ENCODE measurements at regions not wholly inside any gene's neighbourhood (a gene's known extent, or its start where the extent isn't known, plus 50 kb on each side); places are given as distances from the start of the nearest gene placed in this dataset.

DNA sequence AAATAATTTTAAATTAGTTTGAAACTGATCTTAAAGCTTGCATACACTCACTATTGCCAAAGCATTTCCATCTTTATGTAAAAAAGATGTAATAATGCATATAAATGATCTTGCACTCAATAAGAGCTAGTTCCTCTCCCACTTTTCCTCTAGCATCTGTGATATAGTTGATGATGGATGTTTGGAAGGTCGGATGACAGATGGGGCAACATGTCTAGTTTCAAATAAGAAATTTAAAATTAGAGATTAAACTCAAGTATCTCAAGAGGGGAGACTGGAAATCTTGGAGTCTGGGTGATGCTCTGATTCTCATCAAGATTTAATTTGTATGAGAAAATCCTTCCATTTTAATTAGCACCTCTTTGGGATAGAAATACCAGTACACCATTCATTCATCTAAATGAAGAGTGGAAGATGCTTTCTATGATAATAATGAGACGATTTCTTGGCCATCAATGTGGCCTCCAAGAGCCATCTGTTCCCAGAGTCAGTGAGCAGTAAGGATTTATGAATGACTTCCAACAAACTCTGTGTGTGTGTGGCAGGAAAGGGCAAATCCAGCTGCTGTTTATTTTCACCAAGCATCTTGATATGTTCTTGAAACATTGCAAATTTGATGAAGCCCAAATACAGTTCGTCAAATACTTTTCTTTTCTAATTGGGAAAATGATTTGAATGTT is 616.3 kb upstream of the CDH8 start:
- TF ChIP-seq, protein P1, sequence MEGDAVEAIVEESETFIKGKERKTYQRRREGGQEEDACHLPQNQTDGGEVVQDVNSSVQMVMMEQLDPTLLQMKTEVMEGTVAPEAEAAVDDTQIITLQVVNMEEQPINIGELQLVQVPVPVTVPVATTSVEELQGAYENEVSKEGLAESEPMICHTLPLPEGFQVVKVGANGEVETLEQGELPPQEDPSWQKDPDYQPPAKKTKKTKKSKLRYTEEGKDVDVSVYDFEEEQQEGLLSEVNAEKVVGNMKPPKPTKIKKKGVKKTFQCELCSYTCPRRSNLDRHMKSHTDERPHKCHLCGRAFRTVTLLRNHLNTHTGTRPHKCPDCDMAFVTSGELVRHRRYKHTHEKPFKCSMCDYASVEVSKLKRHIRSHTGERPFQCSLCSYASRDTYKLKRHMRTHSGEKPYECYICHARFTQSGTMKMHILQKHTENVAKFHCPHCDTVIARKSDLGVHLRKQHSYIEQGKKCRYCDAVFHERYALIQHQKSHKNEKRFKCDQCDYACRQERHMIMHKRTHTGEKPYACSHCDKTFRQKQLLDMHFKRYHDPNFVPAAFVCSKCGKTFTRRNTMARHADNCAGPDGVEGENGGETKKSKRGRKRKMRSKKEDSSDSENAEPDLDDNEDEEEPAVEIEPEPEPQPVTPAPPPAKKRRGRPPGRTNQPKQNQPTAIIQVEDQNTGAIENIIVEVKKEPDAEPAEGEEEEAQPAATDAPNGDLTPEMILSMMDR (IDR thresholded peaks at IDR 0.05), result no peak
- TF ChIP-seq POLR2A (IDR thresholded peaks at IDR 0.05), result no peak
- H3K27ac ChIP-seq, result no peak overlapping the region
- no peak for ATAC-seq
- DNase-seq, result no peak
- H3K27me3 ChIP-seq, result no peaks in the 10 kb centered on the region
- WGBS, 4 donors, result 44 to 70% (median 54%) methylated on average over 3 of the region's 3 CpGs
- intact Hi-C loops (cut with DNase I), result no loop called here
- H3K36me3 ChIP-seq, result no peaks in the 10 kb centered on the region
- no peaks in the 10 kb centered on the region for H3K4me1 ChIP-seq
- H3K9me3 ChIP-seq, result peaks cover 0 to 17% (median 0%) of the 10 kb centered on the region in 12 donors
- H3K4me3 ChIP-seq, result no peak overlapping the region

DNA sequence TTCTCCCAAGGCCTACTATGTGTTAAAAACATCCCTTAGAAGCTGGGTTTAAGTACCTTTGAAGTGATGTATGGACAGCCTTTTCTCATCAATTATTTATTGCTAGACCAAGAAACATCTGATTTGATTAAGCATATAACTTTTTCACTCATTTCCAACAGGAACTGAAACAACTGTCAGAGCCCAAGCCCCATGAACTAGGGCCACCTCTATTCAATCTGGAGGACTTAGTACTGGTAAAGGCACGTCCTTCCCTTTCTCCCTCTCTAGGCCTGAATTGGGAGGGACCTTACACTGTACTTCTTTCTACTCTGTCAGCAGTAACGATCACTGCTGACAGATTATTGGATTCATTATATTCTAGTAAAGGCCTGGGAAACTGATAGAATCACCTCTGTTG is 612.0 kb upstream of the CDH8 start:
- Histone ChIP-seq H3K4me3 (no peak overlapping the region), H3K27me3 (no peaks in the 10 kb centered on the region), H3K4me1 (peaks cover 0 to 2% (median 0%) of the 10 kb centered on the region in 12 donors), H3K27ac (no peak overlapping the region), H3K36me3 (no peaks in the 10 kb centered on the region), H3K9me3 (peaks cover 0 to 37% (median 0%) of the 10 kb centered on the region in 12 donors)
- DNase-seq (no peak), ATAC-seq (no peak)
- TF ChIP-seq, protein P1 (IDR thresholded peaks at IDR 0.05), result no peak
- TF ChIP-seq POLR2A (IDR thresholded peaks at IDR 0.05), result no peak
- intact Hi-C loops (cut with DNase I), result no loop called here
- 67 to 91% (median 81%) methylated on average over 2 of the region's 2 CpGs for WGBS, 4 donors

DNA sequence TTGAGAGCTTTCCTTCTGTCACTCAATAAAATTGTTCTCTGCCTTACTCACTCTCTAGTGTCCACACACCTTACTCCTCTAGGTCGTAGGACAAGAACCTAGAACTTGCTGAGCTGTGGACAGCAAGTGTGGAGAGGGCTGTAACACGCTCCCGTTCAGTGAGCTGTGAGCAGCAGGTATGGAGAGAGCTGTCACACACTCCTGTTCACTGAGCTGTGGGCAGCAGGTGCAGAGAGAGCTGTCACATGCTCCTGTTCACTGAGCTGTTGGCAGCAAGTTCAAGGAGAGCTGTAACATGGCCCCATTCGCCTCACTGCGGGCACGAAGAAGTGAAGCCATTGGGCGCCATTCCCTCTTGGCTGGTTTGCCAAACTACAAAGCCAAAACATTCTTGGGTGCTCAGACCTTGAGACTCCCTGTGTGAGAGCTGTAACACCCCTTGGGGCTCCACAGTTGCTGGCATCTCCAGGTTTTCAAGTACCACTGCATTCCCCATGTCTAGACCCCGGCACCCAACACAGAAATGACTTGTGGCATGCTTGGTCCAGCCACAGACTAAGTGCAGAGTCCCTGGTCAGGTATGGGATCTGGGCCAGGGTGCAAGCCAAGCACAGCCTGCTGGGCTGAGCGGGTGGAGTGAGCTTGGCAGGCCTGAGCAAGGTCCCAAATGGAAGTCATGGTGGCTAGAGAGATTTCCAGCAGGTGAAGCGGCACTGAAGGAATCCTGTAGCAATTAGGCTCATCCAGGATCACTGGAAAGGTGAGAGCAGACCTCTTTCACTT is 608.0 kb upstream of the CDH8 start:
- Histone ChIP-seq H3K9me3 (peaks cover 0 to 37% (median 0%) of the 10 kb centered on the region in 12 donors), H3K4me1 (peaks cover 0 to 5% (median 0%) of the 10 kb centered on the region in 12 donors), H3K4me3 (no peak overlapping the region), H3K27ac (no peak overlapping the region), H3K27me3 (no peaks in the 10 kb centered on the region), H3K36me3 (no peaks in the 10 kb centered on the region)
- intact Hi-C loops (cut with DNase I), result no loop called here
- 63 to 82% (median 75%) methylated on average over 9 to 10 of the region's 10 CpGs for whole genome bisulfite sequencing, 4 donors
- DNase-seq (peak in 2 of 5 donors; percentile 16 to 35), ATAC-seq (peak in 3 of 4 donors; percentile 63 to 80 (median 68))
- no peak for TF ChIP-seq POLR2A (IDR thresholded peaks at IDR 0.05)
- TF ChIP-seq, protein P1 (IDR thresholded peaks at IDR 0.05), result no peak

DNA sequence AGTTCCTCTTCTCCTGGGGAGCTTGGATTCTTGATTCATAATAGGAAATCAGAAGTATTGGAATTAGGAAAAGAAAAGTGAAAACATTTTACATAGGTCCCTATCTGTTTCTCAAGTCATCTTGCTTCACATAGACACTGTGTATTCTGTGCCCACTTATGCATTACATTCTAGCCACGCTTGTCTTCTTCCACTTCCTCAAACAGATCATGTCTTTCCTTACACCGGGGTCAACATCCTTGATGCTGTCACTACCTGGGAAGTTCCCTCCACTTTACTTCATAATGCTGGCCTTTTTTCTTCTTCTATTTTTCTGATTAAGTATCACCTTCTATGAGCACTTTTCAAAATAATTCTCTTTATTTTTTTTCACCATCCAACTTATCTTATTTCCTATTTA is 606.4 kb upstream of the CDH8 start:
- 60 to 77% (median 67%) methylated on average over 2 of the region's 2 CpGs for WGBS, 4 donors
- Histone ChIP-seq H3K4me3 (no peak overlapping the region), H3K4me1 (peaks cover 0 to 21% (median 0%) of the 10 kb centered on the region in 12 donors), H3K27me3 (no peaks in the 10 kb centered on the region), H3K27ac (no peak overlapping the region), H3K36me3 (no peaks in the 10 kb centered on the region), H3K9me3 (peaks cover 0 to 32% (median 0%) of the 10 kb centered on the region in 12 donors)
- no peak for TF ChIP-seq POLR2A (IDR thresholded peaks at IDR 0.05)
- TF ChIP-seq, protein P1 (IDR thresholded peaks at IDR 0.05), result no peak
- ATAC-seq, result no peak
- intact Hi-C loops (cut with DNase I), result no loop called here
- no peak for DNase-seq
